GM10266 (cell line): ENCODE measurements at regions not wholly inside any gene's neighbourhood (a gene's known extent, or its start where the extent isn't known, plus 50 kb on each side); places are given as distances from the start of the nearest gene placed in this dataset.
"Not testable (repeated sequence)": the region's sequence is repeated elsewhere in the genome, so short reads cannot be mapped to it uniquely, and the experiment has no call there.

Source experiments
- DNase-seq: peaks from one replicate; pipeline ENCODE4 v3.0.0; 2012; ENCODE audit errors: extremely low spot score
- CTCF ChIP-seq: IDR thresholded peaks from 2 replicates; pipeline ENCODE4 v1.5.1; 2012; ENCODE audit warnings: mild to moderate bottlenecking, low read depth; ENCODE audit not compliant: control insufficient read depth, insufficient read depth; ENCODE audit errors: missing control alignments

DNA sequence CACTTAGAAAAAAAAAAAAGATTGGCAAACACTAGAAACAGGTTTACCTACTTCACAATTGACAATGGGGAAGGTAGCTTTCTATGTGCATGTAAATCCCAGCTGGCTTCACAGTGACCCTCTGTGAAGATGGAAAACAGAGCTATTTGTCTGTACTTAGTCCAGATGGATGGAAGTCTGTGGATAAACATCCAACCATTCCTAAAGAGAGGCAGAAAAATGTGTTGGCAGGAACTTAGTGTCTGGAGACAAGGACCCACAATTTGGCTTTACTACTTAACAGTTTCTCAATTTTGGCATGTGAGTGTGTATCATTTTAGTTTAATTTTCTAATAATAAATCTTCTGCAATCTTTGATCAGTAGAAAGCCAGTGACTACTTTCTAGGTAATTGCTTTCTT is 154.4 kb downstream of the RAD51AP2 start:
- DNase-seq: no peak
- TF ChIP-seq CTCF: no peak

DNA sequence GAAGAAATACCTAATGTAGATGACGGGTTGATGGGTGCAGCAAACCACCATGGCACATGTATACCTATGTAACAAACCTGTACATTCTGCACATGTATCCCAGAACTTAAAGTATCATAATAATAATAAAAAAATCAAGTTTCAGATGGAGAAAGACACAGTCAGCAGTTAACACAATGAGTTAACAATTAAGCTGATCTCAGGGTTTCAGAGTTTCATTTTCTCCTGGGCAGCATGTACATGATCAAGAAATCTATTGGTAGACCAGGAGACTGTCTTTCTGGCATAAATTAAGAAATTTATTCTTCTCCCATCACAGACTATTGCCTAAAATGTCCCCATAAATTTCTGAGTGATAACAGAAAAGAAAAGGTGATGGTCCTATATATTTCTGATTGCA is 155.3 kb downstream of the RAD51AP2 start:
- DNase-seq: no peak
- no peak for TF ChIP-seq CTCF

DNA sequence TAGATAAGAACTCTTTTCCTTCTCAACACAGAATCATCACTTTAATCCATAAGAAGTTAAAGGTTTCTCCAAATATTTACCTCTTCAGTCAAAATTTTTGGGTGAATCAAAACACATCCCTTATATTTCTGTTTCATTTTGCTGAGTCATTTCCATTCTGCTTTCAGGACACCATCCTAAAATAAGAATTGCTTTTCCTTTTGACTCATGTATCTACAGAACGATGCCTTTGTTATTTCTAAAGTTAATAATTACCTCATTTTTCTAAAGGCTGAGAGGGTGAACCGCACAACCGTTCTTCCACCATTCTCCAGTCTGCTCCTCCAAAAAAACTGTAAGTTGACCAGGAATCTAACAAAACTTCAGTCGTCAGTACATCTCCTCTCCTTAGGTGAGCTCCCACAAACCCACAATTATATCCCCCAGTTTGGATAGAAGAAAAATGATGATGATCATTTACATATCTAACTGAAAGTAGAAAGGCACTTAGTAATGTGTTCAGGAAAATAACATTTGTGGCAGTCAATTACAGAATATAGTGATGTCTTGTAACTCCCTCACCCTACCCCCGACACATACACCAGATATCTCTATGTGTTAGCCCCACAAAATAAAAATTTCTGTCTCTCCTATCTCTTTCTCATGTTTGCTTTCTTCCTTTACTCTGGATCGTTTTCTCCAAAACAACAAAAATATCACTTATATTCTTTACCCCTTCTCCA is 162.5 kb downstream of the RAD51AP2 start:
- no peak for DNase-seq
- no peak for TF ChIP-seq CTCF

GRCh38 chr2:17353263-17353662 is 165.0 kb downstream of the RAD51AP2 start:
- no peak for DNase-seq
- TF ChIP-seq CTCF: no peak

DNA sequence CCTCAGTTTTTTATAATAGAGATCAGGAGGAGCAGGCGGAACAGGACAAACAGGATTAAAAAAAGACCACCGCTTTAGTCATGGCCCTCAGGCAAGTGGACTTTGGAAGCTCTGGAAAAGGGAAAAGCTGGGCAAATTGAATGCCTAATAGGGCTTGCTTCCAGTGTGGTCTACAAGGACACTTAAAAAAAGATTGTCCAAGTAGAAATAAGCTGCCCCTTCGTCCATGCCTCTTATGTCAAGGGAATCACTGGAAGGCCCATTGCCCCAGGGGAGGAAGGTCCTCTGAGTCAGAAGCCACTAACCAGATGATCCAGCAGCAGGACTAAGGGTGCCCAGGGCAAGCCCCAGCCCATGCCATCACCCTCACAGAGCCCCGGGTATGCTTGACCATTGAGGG is 175.5 kb downstream of the RAD51AP2 start:
- not testable (repeated sequence) for DNase-seq

DNA sequence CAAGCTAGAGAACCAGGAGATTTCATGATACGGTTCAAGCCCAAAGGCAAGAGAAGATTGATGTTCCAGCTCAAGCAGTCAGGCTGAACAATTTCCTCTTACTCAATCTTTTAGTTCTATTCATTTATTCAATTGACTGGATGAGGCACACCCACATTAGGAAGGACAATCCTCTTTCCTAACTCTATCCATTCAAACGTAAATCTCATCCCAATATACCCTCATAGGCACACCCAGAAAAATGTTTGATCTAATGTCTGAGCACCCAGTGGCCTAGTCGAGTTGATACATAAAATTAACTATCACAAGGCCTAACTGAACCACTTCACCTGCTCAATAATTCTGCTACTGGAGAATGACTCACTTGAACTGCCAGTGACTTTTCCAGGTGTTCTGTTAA is 180.7 kb downstream of the RAD51AP2 start:
- DNase-seq: no peak
- TF ChIP-seq CTCF: no peak

DNA sequence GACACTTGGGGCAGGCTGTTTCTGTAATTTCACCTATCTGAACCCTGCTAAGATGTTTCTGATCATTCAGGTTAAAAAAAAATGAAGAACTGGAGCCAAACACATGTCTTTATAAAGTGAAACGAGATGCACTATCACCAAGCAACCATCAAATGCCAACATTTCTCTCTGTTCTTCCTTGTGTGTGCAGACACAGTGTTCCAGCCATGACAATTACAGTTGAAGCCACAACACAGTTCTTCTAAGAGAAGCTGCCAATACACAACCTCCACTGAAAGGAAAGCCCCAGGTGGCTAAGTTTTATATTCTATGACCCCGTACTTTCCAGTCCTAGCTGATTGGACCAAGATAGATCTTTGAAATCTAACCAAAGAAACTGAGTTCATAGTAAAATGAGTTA is 181.8 kb downstream of the RAD51AP2 start:
- no peak for DNase-seq
- TF ChIP-seq CTCF: no peak

GRCh38 chr2:17334300-17334699 is 183.9 kb downstream of the RAD51AP2 start:
- no peak for TF ChIP-seq CTCF
- DNase-seq: no peak
